ENCODE measurements at regions not wholly inside any gene's neighbourhood (a gene's known extent, or its start where the extent isn't known, plus 50 kb on each side); places are given as distances from the start of the nearest gene placed in this dataset.

DNA sequence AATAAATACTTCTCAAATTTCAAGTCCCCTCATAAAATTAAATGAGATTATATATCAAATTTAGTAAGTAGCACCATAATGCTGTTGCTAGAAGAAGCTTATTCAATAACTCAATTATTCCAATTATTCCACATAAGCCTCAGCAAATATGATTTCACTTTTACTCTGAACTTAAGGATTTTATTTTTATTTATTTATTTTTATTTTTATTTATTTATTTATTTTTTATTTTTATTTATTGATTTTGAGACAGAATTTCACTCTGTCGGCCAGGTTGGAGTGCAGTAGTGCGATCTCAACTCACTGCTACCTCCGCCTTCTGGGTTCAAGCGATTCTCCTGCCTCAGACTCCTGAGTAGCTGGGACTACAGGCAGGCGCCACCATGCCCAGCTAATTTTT, 1308.3 kb upstream of the CDH9 start:
- TF ChIP-seq, protein P1, sequence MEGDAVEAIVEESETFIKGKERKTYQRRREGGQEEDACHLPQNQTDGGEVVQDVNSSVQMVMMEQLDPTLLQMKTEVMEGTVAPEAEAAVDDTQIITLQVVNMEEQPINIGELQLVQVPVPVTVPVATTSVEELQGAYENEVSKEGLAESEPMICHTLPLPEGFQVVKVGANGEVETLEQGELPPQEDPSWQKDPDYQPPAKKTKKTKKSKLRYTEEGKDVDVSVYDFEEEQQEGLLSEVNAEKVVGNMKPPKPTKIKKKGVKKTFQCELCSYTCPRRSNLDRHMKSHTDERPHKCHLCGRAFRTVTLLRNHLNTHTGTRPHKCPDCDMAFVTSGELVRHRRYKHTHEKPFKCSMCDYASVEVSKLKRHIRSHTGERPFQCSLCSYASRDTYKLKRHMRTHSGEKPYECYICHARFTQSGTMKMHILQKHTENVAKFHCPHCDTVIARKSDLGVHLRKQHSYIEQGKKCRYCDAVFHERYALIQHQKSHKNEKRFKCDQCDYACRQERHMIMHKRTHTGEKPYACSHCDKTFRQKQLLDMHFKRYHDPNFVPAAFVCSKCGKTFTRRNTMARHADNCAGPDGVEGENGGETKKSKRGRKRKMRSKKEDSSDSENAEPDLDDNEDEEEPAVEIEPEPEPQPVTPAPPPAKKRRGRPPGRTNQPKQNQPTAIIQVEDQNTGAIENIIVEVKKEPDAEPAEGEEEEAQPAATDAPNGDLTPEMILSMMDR (IDR thresholded peaks at IDR 0.05; ENCODE audit: borderline replicate concordance, extremely low read depth, insufficient read depth), result no peak
- DNase-seq (no peak), FAIRE-seq (no peak)
- H3K4me1 ChIP-seq (ENCODE audit: control insufficient read depth in 2 of 3, insufficient read depth in 2 of 3, low read depth in 1 of 3, low read length in 3 of 3), result no peaks in the 10 kb centered on the region
- no peak overlapping the region for H3K4me3 ChIP-seq (ENCODE audit: low read length in 3 of 3)
- H3K36me3 ChIP-seq (ENCODE audit: control insufficient read depth in 2 of 3, insufficient read depth in 3 of 3, low read length in 3 of 3), result no peaks in the 10 kb centered on the region
- H3K27ac ChIP-seq (ENCODE audit: low read depth in 2 of 2, low read length in 2 of 2), result no peak overlapping the region
- H3K9me3 ChIP-seq (ENCODE audit: control insufficient read depth in 2 of 3, insufficient read depth in 1 of 3, low read length in 3 of 3), result peaks cover 0 to 5% (median 2%) of the 10 kb centered on the region in 3 donors
- intact Hi-C loops (cut with DNase I), result no loop called here
- H3K27me3 ChIP-seq (ENCODE audit: control insufficient read depth, insufficient read depth, low read length), result no peaks in the 10 kb centered on the region
- no peak overlapping the region for H3K9ac ChIP-seq (ENCODE audit: low read length in 3 of 3)

DNA sequence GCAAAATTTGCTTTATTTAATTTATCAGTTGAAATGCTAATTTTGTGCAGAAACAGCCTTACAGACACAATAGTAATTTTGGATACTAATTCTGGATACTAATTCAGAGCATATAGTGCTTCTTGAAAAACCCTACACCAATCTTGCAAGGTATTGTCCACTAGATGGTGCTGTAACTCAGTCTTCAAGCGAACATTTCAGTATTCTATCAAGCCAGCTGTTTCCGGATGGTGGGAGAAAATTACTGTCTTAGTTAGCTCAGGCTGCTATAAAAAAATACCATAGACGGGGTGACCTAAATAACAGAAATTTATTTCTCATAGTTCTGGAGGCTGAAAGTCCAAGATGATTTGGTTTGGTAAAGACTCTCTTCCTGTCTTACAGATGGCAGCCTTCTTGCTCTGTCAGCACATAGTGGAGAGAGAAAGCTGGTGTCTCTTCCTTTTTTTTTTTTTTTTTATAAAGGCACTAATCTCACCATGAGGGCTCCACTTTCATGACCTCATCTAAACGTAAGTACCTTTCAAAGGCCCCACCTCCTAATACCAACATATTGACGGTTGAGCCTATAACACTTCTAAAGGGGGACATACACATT, 1306.5 kb upstream of the CDH9 start:
- no peak for FAIRE-seq
- Histone ChIP-seq H3K36me3 (ENCODE audit: control insufficient read depth in 2 of 3, insufficient read depth in 3 of 3, low read length in 3 of 3) (no peaks in the 10 kb centered on the region), H3K27ac (ENCODE audit: low read depth in 2 of 2, low read length in 2 of 2) (no peak overlapping the region), H3K27me3 (ENCODE audit: control insufficient read depth, insufficient read depth, low read length) (no peaks in the 10 kb centered on the region), H3K9me3 (ENCODE audit: control insufficient read depth in 2 of 3, insufficient read depth in 1 of 3, low read length in 3 of 3) (no peaks in the 10 kb centered on the region), H3K4me1 (ENCODE audit: control insufficient read depth in 2 of 3, insufficient read depth in 2 of 3, low read depth in 1 of 3, low read length in 3 of 3) (no peaks in the 10 kb centered on the region), H3K9ac (ENCODE audit: low read length in 3 of 3) (no peak overlapping the region), H3K4me3 (ENCODE audit: low read length in 3 of 3) (no peak overlapping the region)
- TF ChIP-seq, protein P1 (IDR thresholded peaks at IDR 0.05; ENCODE audit: borderline replicate concordance, extremely low read depth, insufficient read depth), result peak; percentile 36
- intact Hi-C loops (cut with DNase I), result no loop called here
- peak in 2 of 5 donors; percentile 13 to 36 for DNase-seq

DNA sequence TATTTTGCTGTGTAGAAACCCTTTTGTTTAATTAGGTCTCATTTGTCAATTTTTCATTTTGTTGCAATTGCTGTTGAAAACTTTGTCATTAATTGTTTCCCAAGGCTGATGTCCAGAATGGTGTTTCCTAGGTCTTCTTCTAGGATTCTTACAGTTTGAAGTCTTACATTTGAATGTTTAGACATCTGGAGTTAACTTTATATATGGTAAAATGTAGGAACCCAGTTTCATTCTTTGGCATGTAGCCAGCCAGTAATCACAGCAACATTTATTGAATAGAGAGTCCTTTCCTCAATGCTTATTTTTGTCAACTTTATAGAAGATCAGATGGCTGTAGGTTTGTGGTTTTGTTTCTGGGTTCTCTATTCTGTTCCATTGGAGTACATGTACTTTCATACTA, 1290.8 kb upstream of the CDH9 start:
- Histone ChIP-seq H3K9me3 (ENCODE audit: control insufficient read depth in 2 of 3, insufficient read depth in 1 of 3, low read length in 3 of 3) (no peaks in the 10 kb centered on the region), H3K9ac (ENCODE audit: low read length in 3 of 3) (no peak overlapping the region), H3K4me1 (ENCODE audit: control insufficient read depth in 2 of 3, insufficient read depth in 2 of 3, low read depth in 1 of 3, low read length in 3 of 3) (no peaks in the 10 kb centered on the region), H3K27ac (ENCODE audit: low read depth in 2 of 2, low read length in 2 of 2) (no peak overlapping the region), H3K27me3 (ENCODE audit: control insufficient read depth, insufficient read depth, low read length) (no peaks in the 10 kb centered on the region), H3K4me3 (ENCODE audit: low read length in 3 of 3) (no peak overlapping the region), H3K36me3 (ENCODE audit: control insufficient read depth in 2 of 3, insufficient read depth in 3 of 3, low read length in 3 of 3) (no peaks in the 10 kb centered on the region)
- FAIRE-seq (no peak), DNase-seq (no peak)
- intact Hi-C loops (cut with DNase I), result no loop called here
- TF ChIP-seq, protein P1 (IDR thresholded peaks at IDR 0.05; ENCODE audit: borderline replicate concordance, extremely low read depth, insufficient read depth), result no peak

DNA sequence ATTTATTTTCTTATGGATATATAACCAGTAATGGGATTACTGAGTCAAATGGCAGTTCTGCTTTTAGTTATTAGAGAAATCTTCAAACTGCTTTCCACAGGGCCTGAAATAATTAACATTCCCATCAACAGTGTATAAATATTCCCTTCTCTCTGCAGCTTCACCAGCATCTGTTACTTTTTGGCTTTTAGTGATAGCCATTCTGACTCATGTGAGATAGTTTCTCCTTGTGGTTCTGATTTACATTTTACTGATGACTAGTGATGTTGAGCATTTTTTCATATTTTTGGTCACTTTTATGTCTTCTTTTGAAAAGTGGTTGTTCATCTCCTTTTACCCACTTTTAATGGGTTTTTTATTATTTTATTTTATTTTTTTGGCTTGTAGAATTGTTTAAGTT, 1290.3 kb upstream of the CDH9 start:
- Histone ChIP-seq H3K9me3 (ENCODE audit: control insufficient read depth in 2 of 3, insufficient read depth in 1 of 3, low read length in 3 of 3) (no peaks in the 10 kb centered on the region), H3K9ac (ENCODE audit: low read length in 3 of 3) (no peak overlapping the region), H3K27me3 (ENCODE audit: control insufficient read depth, insufficient read depth, low read length) (no peaks in the 10 kb centered on the region), H3K4me1 (ENCODE audit: control insufficient read depth in 2 of 3, insufficient read depth in 2 of 3, low read depth in 1 of 3, low read length in 3 of 3) (no peaks in the 10 kb centered on the region), H3K36me3 (ENCODE audit: control insufficient read depth in 2 of 3, insufficient read depth in 3 of 3, low read length in 3 of 3) (no peaks in the 10 kb centered on the region), H3K4me3 (ENCODE audit: low read length in 3 of 3) (no peak overlapping the region), H3K27ac (ENCODE audit: low read depth in 2 of 2, low read length in 2 of 2) (no peak overlapping the region)
- TF ChIP-seq, protein P1 (IDR thresholded peaks at IDR 0.05; ENCODE audit: borderline replicate concordance, extremely low read depth, insufficient read depth), result no peak
- no peak for DNase-seq
- no peak for FAIRE-seq
- intact Hi-C loops (cut with DNase I), result no loop called here
